OCI-LY7 (cell line): ENCODE measurements at regions not wholly inside any gene's neighbourhood (a gene's known extent, or its start where the extent isn't known, plus 50 kb on each side); places are given as distances from the start of the nearest gene placed in this dataset.

Source experiments
- BruUV-seq: library from RNA; stranded (reverse); fragments of 400-500 nt; replicated peaks from 2 replicates; lab custom pipeline; 2021; lab: Mats Ljungman, UMichigan
- CTCF ChIA-PET: fragments of 300-600 bp; sonication (Branson Sonifier 250); formaldehyde crosslinking; loops from one replicate; lab custom pipeline; 2022; ENCODE audit warnings: antibody characterized with exemption; ENCODE audit not compliant: unreplicated experiment; lab: Charles Lee
- POLR2A ChIA-PET: fragments of 300-600 bp; sonication (Branson Sonifier 250); formaldehyde crosslinking; loops from one replicate; lab custom pipeline; 2022; ENCODE audit warnings: antibody characterized with exemption; lab: Charles Lee
- DNase-seq: peaks from one replicate; pipeline ENCODE4 v3.0.0-alpha.2; 2015; ENCODE audit warnings: low spot score
- H2AFZ ChIP-seq: fragments of 200-600 bp; sonication (generic), shearing (Covaris generic); 2 replicates; pipeline ENCODE4 v1.6.1; 2014; ENCODE audit warnings: mild to moderate bottlenecking, antibody characterized with exemption, low read length, moderate library complexity
- H3K27ac ChIP-seq: fragments of 200-600 bp; sonication (generic); 2 replicates; pipeline ENCODE4 v1.5.1; 2014; ENCODE audit warnings: mixed run types, low read depth, mild to moderate bottlenecking, moderate library complexity, low read length, inconsistent platforms; ENCODE audit not compliant: poor library complexity, severe bottlenecking
- H3K36me3 ChIP-seq: fragments of 200-600 bp; sonication (generic); 2 replicates; pipeline ENCODE4 v1.6.1; 2014; ENCODE audit warnings: mild to moderate bottlenecking, antibody characterized with exemption, low read length, moderate library complexity, mixed read lengths; ENCODE audit not compliant: insufficient read depth
- H3K4me1 ChIP-seq: fragments of 200-600 bp; sonication (generic); 2 replicates; pipeline ENCODE4 v1.5.1; 2014; ENCODE audit warnings: mild to moderate bottlenecking, low read length; ENCODE audit not compliant: insufficient read depth, poor library complexity, severe bottlenecking
- H3K4me2 ChIP-seq: fragments of 200-600 bp; sonication (generic); 2 replicates; pipeline ENCODE4 v1.6.1; 2014; ENCODE audit warnings: mild to moderate bottlenecking, low read length
- H3K4me3 ChIP-seq: fragments of 200-600 bp; sonication (generic); 2 replicates; pipeline ENCODE4 v1.5.1; 2014; ENCODE audit warnings: mild to moderate bottlenecking, low read depth, low read length; ENCODE audit not compliant: poor library complexity, severe bottlenecking
- H3K79me2 ChIP-seq: fragments of 200-600 bp; sonication (generic); 2 replicates; pipeline ENCODE4 v1.6.1; 2016; ENCODE audit warnings: low read depth, mild to moderate bottlenecking, low read length, moderate library complexity, mixed read lengths; ENCODE audit not compliant: insufficient read depth
- H3K9me2 ChIP-seq: fragments of 200-600 bp; sonication (generic); 2 replicates; pipeline ENCODE4 v1.6.1; 2016; ENCODE audit warnings: mild to moderate bottlenecking, low read length, mixed read lengths; ENCODE audit not compliant: insufficient read depth
- H3K9me3 ChIP-seq: fragments of 200-600 bp; sonication (generic); 2 replicates; pipeline ENCODE4 v1.6.1; 2014; ENCODE audit warnings: mild to moderate bottlenecking, mixed run types, low read length, mixed read lengths
- H4K20me1 ChIP-seq: fragments of 200-600 bp; sonication (generic); 2 replicates; pipeline ENCODE4 v1.6.1; 2014; ENCODE audit warnings: mild to moderate bottlenecking, antibody characterized with exemption, low read length, moderate library complexity, mixed read lengths; ENCODE audit not compliant: insufficient read depth
- CTCF ChIP-seq: fragments of 200-600 bp; sonication (generic); conservative IDR thresholded peaks from 2 replicates; pipeline ENCODE4 v1.5.1; 2014; ENCODE audit warnings: mild to moderate bottlenecking, antibody characterized with exemption, low read length, moderate library complexity, mixed read lengths
- EZH2phosphoT487 ChIP-seq: fragments of 200-600 bp; sonication (generic); IDR thresholded peaks from 2 replicates; pipeline ENCODE4 v1.6.1; 2018; ENCODE audit warnings: low read depth, borderline replicate concordance, mild to moderate bottlenecking, mixed run types, antibody characterized with exemption, low read length, moderate library complexity, mixed read lengths
- intact Hi-C: fragments of 100-400 bp; cut with micrococcal nuclease; formaldehyde crosslinking; loops from one replicate; pipeline ENCODE4 v1.10.0; 2022; ENCODE audit not compliant: unreplicated experiment

GRCh38 chr9:81530846-81531245 is 158.5 kb downstream of the TLE1 start:
- no TSS peak for BruUV-seq
- H3K79me2 ChIP-seq = no peaks in the 10 kb centered on the region
- H3K4me1 ChIP-seq = no peaks in the 10 kb centered on the region
- no peak for TF ChIP-seq CTCF
- DNase-seq = no peak
- no peak overlapping the region for H2AFZ ChIP-seq
- no peak overlapping the region for H3K4me2 ChIP-seq
- no peak overlapping the region for H3K4me3 ChIP-seq
- H4K20me1 ChIP-seq = no peaks in the 10 kb centered on the region
- intact Hi-C loops = no loop called here
- CTCF ChIA-PET = no interaction called here
- H3K36me3 ChIP-seq = no peaks in the 10 kb centered on the region
- no peak overlapping the region for H3K27ac ChIP-seq
- no peaks in the 10 kb centered on the region for H3K9me3 ChIP-seq
- no peaks in the 10 kb centered on the region for H3K9me2 ChIP-seq
- POLR2A ChIA-PET = interaction anchor here (0.6 kb wide), 2 partner anchors 166 to 371 kb away, joined by 3 read pairs; no protein-coding TSS in a partner anchor

- no TSS peak for BruUV-seq
- no peak for DNase-seq
- TF ChIP-seq CTCF (no peak), EZH2phosphoT487 (no peak)
- no peak overlapping the region for H3K4me3 ChIP-seq
- no peak overlapping the region for H2AFZ ChIP-seq
- ChIA-PET CTCF (no interaction called here), POLR2A (interaction anchor here (0.6 kb wide), 2 partner anchors 166 to 370 kb away, joined by 3 read pairs; no protein-coding TSS in a partner anchor)
- no peaks in the 10 kb centered on the region for H3K36me3 ChIP-seq
- H3K9me2 ChIP-seq = no peaks in the 10 kb centered on the region
- intact Hi-C loops = no loop called here
- H3K79me2 ChIP-seq = no peaks in the 10 kb centered on the region
- no peaks in the 10 kb centered on the region for H4K20me1 ChIP-seq
- no peak overlapping the region for H3K4me2 ChIP-seq
- H3K27ac ChIP-seq = no peak overlapping the region
- no peaks in the 10 kb centered on the region for H3K4me1 ChIP-seq
- H3K9me3 ChIP-seq = no peaks in the 10 kb centered on the region
Measured at GRCh38 chr9:81530310-81530810, 159.0 kb downstream of the TLE1 start.

- H3K79me2 ChIP-seq = no peaks in the 10 kb centered on the region
- H3K9me3 ChIP-seq = no peaks in the 10 kb centered on the region
- H3K9me2 ChIP-seq = no peaks in the 10 kb centered on the region
- CTCF ChIA-PET = no interaction called here
- no peaks in the 10 kb centered on the region for H4K20me1 ChIP-seq
- no peak overlapping the region for H3K27ac ChIP-seq
- intact Hi-C loops = loop anchor here (10.0 kb wide), 1 partner anchor 765 kb away; no protein-coding TSS in a partner anchor
- POLR2A ChIA-PET = interaction anchor here (0.5 to 0.6 kb wide), 2 partner anchors 12 to 167 kb away, joined by 3 read pairs; no protein-coding TSS in a partner anchor
- H3K36me3 ChIP-seq = no peaks in the 10 kb centered on the region
- H3K4me3 ChIP-seq = no peak overlapping the region
- no peak for DNase-seq
- no peak overlapping the region for H3K4me2 ChIP-seq
- H3K4me1 ChIP-seq = no peaks in the 10 kb centered on the region
- BruUV-seq = no TSS peak
- no peak for TF ChIP-seq EZH2phosphoT487
- TF ChIP-seq CTCF = no peak
- no peak overlapping the region for H2AFZ ChIP-seq
Measured at GRCh38 chr9:81529556-81530193, 159.7 kb downstream of the TLE1 start.
